Uterus (tissue), 3 donors: ENCODE measurements at regions not wholly inside any gene's neighbourhood (a gene's known extent, or its start where the extent isn't known, plus 50 kb on each side); places are given as distances from the start of the nearest gene placed in this dataset.

Source experiments
- DNase-seq, 2 donors: peaks; one replicate each; pipeline ENCODE4 v3.0.0-alpha.2; 2019 to 2020
- H3K27ac ChIP-seq, 2 donors: fragments of 200-600 bp; sonication (generic); 1 replicate in 1 of 2; 2 replicates in 1 of 2; pipeline ENCODE4 v1.5.1; 2016 to 2018
- H3K27me3 ChIP-seq, 2 donors: fragments of 200-600 bp; sonication (generic); one replicate each; pipeline ENCODE4 v1.5.1; 2018 to 2019; ENCODE audit warnings: control low read depth in 1 of 2
- H3K36me3 ChIP-seq, 2 donors: fragments of 200-600 bp; sonication (generic); one replicate each; pipeline ENCODE4 v1.5.1; 2019; ENCODE audit warnings: control low read depth in 1 of 2
- H3K4me1 ChIP-seq, 2 donors: fragments of 200-600 bp; sonication (generic); one replicate each; pipeline ENCODE4 v1.5.1; 2018 to 2019; ENCODE audit warnings: control low read depth in 1 of 2
- H3K4me3 ChIP-seq, 2 donors: fragments of 200-600 bp; sonication (generic); 1 replicate in 1 of 2; 2 replicates in 1 of 2; pipeline ENCODE4 v1.5.1; 2018 to 2019; ENCODE audit warnings: mild to moderate bottlenecking in 1 of 2
- H3K9me3 ChIP-seq, 2 donors: fragments of 200-600 bp; sonication (generic); one replicate each; pipeline ENCODE4 v1.5.1; 2019; ENCODE audit warnings: control low read depth in 1 of 2
- CTCF ChIP-seq, 4 experiments: fragments of 200-600 bp in 2 of 4; fragments of 450-650 bp in 2 of 4; sonication (generic) in 2 of 4; IDR thresholded peaks; one replicate each; pipeline ENCODE4 v1.5.1; 2016 to 2019; ENCODE audit warnings: antibody characterized with exemption in 4 of 4, mild to moderate bottlenecking in 2 of 4, moderate library complexity in 1 of 4
- POLR2A ChIP-seq, 2 donors: fragments of 450-650 bp; IDR thresholded peaks; one replicate each; pipeline ENCODE4 v1.6.1; 2016; ENCODE audit warnings: antibody characterized with exemption in 2 of 2, mild to moderate bottlenecking in 1 of 2, moderate library complexity in 1 of 2
- intact Hi-C: fragments of 100-400 bp; cut with DNase I; formaldehyde crosslinking; loops from one replicate; pipeline ENCODE4 v1.15.1; 2023; ENCODE audit warnings: low total_unique reads
- donor health status: DM: yes; HTN: yes; CAD: no.

- no peak for DNase-seq
- Histone ChIP-seq H3K36me3 (no peaks in the 10 kb centered on the region), H3K27me3 (no peaks in the 10 kb centered on the region), H3K4me1 (no peaks in the 10 kb centered on the region), H3K4me3 (no peak overlapping the region), H3K27ac (no peak overlapping the region), H3K9me3 (no peaks in the 10 kb centered on the region)
- intact Hi-C loops = no loop called here
- TF ChIP-seq POLR2A (IDR thresholded peaks at IDR 0.05) (no peak), CTCF (IDR thresholded peaks at IDR 0.05) (no peak)
Measured at GRCh38 chr22:47442821-47443220, 680.4 kb downstream of the TBC1D22A start.

GRCh38 chr22:47439643-47440265 is 677.3 kb downstream of the TBC1D22A start:
- intact Hi-C loops = no loop called here
- no peak for DNase-seq
- no peak for TF ChIP-seq CTCF (IDR thresholded peaks at IDR 0.05)
- TF ChIP-seq POLR2A (IDR thresholded peaks at IDR 0.05) = no peak

GRCh38 chr22:47437636-47438035 is 675.2 kb downstream of the TBC1D22A start:
- Histone ChIP-seq H3K36me3 (no peaks in the 10 kb centered on the region), H3K27me3 (no peaks in the 10 kb centered on the region), H3K9me3 (no peaks in the 10 kb centered on the region), H3K27ac (no peak overlapping the region), H3K4me3 (no peak overlapping the region), H3K4me1 (no peaks in the 10 kb centered on the region)
- no peak for DNase-seq
- intact Hi-C loops = no loop called here
- TF ChIP-seq CTCF (IDR thresholded peaks at IDR 0.05) (no peak), POLR2A (IDR thresholded peaks at IDR 0.05) (no peak)

More at GRCh38 chr22:47439643-47440265, 677.3 kb downstream of the TBC1D22A start:
- no peaks in the 10 kb centered on the region for H3K36me3 ChIP-seq
- H3K27me3 ChIP-seq = no peaks in the 10 kb centered on the region
- no peak overlapping the region for H3K4me3 ChIP-seq
- H3K4me1 ChIP-seq = no peaks in the 10 kb centered on the region
- no peak overlapping the region for H3K27ac ChIP-seq
- H3K9me3 ChIP-seq = no peaks in the 10 kb centered on the region

- DNase-seq = no peak
- Histone ChIP-seq H3K9me3 (no peaks in the 10 kb centered on the region), H3K27me3 (no peaks in the 10 kb centered on the region), H3K4me1 (no peaks in the 10 kb centered on the region), H3K36me3 (no peaks in the 10 kb centered on the region), H3K27ac (no peak overlapping the region), H3K4me3 (no peak overlapping the region)
- intact Hi-C loops = no loop called here
- TF ChIP-seq POLR2A (IDR thresholded peaks at IDR 0.05) = no peak
- TF ChIP-seq CTCF (IDR thresholded peaks at IDR 0.05) = no peak
Measured at GRCh38 chr22:47437110-47437509, 674.7 kb downstream of the TBC1D22A start.

GRCh38 chr22:47435826-47436225 is 673.4 kb downstream of the TBC1D22A start:
- TF ChIP-seq CTCF (IDR thresholded peaks at IDR 0.05) (no peak), POLR2A (IDR thresholded peaks at IDR 0.05) (no peak)
- no peak for DNase-seq
- intact Hi-C loops = no loop called here

More at GRCh38 chr22:47435826-47436225, 673.4 kb downstream of the TBC1D22A start:
- Histone ChIP-seq H3K4me3 (no peak overlapping the region), H3K4me1 (no peaks in the 10 kb centered on the region), H3K27ac (no peak overlapping the region), H3K9me3 (no peaks in the 10 kb centered on the region), H3K27me3 (no peaks in the 10 kb centered on the region), H3K36me3 (no peaks in the 10 kb centered on the region)
